GM21529 (cell line): ENCODE measurements at regions not wholly inside any gene's neighbourhood (a gene's known extent, or its start where the extent isn't known, plus 50 kb on each side); places are given as distances from the start of the nearest gene placed in this dataset.

Experiments used
- ATAC-seq: cut with Tn5 transposase; IDR thresholded peaks from one replicate; pipeline ENCODE4 v1.9.1; 2021; ENCODE audit not compliant: unreplicated experiment

GRCh38 chr5:8136271-8136670, 267.3 kb downstream of the MTRR start:
- no peak for ATAC-seq

GRCh38 chr5:8137941-8138550, 269.1 kb downstream of the MTRR start:
- no peak for ATAC-seq

GRCh38 chr5:8138884-8139283, 269.9 kb downstream of the MTRR start:
- no peak for ATAC-seq

- ATAC-seq = no peak
Observed at GRCh38 chr5:8150791-8151190, 281.8 kb downstream of the MTRR start.

GRCh38 chr5:8156706-8157105, 287.8 kb downstream of the MTRR start:
- no peak for ATAC-seq

GRCh38 chr5:8157320-8157822, 288.4 kb downstream of the MTRR start:
- ATAC-seq = no peak

- ATAC-seq = no peak
Observed at GRCh38 chr5:8176101-8176693, 307.2 kb downstream of the MTRR start.

GRCh38 chr5:8184455-8185063, 315.6 kb downstream of the MTRR start:
- peak; percentile 95 for ATAC-seq

GRCh38 chr5:8185852-8186251, 316.9 kb downstream of the MTRR start:
- no peak for ATAC-seq

GRCh38 chr5:8188874-8189565, 320.1 kb downstream of the MTRR start:
- no peak for ATAC-seq

- no peak for ATAC-seq
Observed at GRCh38 chr5:8192840-8193239, 323.9 kb downstream of the MTRR start.

- ATAC-seq = no peak
Observed at GRCh38 chr5:8196061-8196460, 327.1 kb downstream of the MTRR start.

GRCh38 chr5:8208307-8208706, 339.4 kb downstream of the MTRR start:
- no peak for ATAC-seq

- ATAC-seq = no peak
Observed at GRCh38 chr5:8209500-8209899, 340.6 kb downstream of the MTRR start.

GRCh38 chr5:8213701-8214240, 344.8 kb downstream of the MTRR start:
- ATAC-seq = no peak

GRCh38 chr5:8216921-8217320, 348.0 kb downstream of the MTRR start:
- ATAC-seq = no peak

- ATAC-seq = no peak
Observed at GRCh38 chr5:8226148-8226547, 357.2 kb downstream of the MTRR start.

GRCh38 chr5:8227112-8227511, 358.2 kb downstream of the MTRR start:
- no peak for ATAC-seq

GRCh38 chr5:8229551-8229950, 360.6 kb downstream of the MTRR start:
- ATAC-seq = no peak

- ATAC-seq = no peak
Observed at GRCh38 chr5:8230868-8231267, 361.9 kb downstream of the MTRR start.

- no peak for ATAC-seq
Observed at GRCh38 chr5:8233479-8233878, 364.5 kb downstream of the MTRR start.
